RWPE2 (cell line): ENCODE measurements at regions not wholly inside any gene's neighbourhood (a gene's known extent, or its start where the extent isn't known, plus 50 kb on each side); places are given as distances from the start of the nearest gene placed in this dataset.

Source experiments
- ATAC-seq: fragments of 200-7000 bp; cut with Tn5 transposase; 3 replicates; pipeline ENCODE4 v1.9.1; 2021; ENCODE audit warnings: low read depth
- DNase-seq: peaks from one replicate; pipeline ENCODE4 v3.0.0-alpha.2; 2020; ENCODE audit warnings: low spot score
- H3K27ac ChIP-seq: fragments of 450-650 bp; 2 replicates; pipeline ENCODE4 v1.5.1; 2017; ENCODE audit warnings: mild to moderate bottlenecking; ENCODE audit not compliant: poor library complexity, severe bottlenecking
- H3K27me3 ChIP-seq: fragments of 250-450 bp; sonication (Bioruptor Pico); 2 replicates; pipeline ENCODE4 v1.5.1; 2021; ENCODE audit warnings: mild to moderate bottlenecking, moderate library complexity; ENCODE audit not compliant: insufficient read depth, poor library complexity, severe bottlenecking
- H3K36me3 ChIP-seq: fragments of 250-450 bp; sonication (Bioruptor Pico); 2 replicates; pipeline ENCODE4 v1.5.1; 2020; ENCODE audit warnings: low read depth, mild to moderate bottlenecking, moderate library complexity
- H3K4me1 ChIP-seq: fragments of 250-450 bp; sonication (Bioruptor Pico); 2 replicates; pipeline ENCODE4 v1.5.1; 2021; ENCODE audit warnings: mild to moderate bottlenecking, moderate library complexity; ENCODE audit not compliant: insufficient read depth, poor library complexity, severe bottlenecking
- H3K4me3 ChIP-seq: fragments of 250-450 bp; sonication (Bioruptor Pico); 2 replicates; pipeline ENCODE4 v1.5.1; 2021; ENCODE audit warnings: mild to moderate bottlenecking, moderate library complexity; ENCODE audit not compliant: severe bottlenecking
- H3K9me3 ChIP-seq: fragments of 250-450 bp; sonication (Bioruptor Pico); 2 replicates; pipeline ENCODE4 v1.5.1; 2021; ENCODE audit warnings: mild to moderate bottlenecking, moderate library complexity; ENCODE audit not compliant: severe bottlenecking
- TF ChIP-seq, protein P1 (sequence below): fragments of 450-650 bp; IDR thresholded peaks from one replicate; pipeline ENCODE4 v1.5.1; 2017; ENCODE audit warnings: mild to moderate bottlenecking, moderate library complexity; ENCODE audit not compliant: poor library complexity, severe bottlenecking

DNA sequence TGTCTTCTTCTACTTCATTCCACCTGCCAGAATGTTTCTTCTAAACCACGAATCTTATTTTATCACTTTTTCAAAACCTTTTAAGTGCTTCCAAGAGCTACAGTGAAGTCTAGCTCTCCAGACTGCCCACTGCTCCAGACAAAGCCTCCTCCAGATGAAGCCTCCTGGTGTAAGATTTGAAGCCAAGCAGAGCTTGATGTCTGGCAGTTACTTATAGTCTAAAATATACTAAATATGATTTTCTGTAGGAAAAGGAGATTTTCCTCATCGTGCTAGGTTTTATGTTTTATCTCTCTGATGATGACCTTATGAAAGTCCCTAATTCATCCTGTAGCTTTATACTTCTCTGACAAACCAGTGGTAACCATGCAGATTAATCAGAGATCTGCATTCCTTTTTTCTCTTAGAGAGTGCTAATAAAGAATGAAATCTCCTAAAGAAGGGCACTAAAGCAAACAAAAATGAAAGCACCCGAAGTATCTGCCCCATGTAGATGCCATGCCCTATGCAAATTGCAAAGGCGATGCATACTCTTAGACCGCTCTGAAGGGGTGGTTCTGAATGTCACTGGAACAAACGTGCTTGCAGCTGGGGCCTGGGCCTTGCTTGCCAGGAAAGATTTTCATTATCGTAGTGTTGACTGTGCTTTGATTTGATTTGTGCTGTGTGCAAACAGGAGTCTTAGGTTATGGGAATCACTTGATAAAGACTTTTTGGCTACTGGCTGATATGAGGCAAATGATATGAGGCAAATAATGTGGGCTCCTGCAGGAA, 314.2 kb downstream of the PID1 start:
- DNase-seq, result no peak
- H3K9me3 ChIP-seq, result no peaks in the 10 kb centered on the region
- TF ChIP-seq, protein P1, sequence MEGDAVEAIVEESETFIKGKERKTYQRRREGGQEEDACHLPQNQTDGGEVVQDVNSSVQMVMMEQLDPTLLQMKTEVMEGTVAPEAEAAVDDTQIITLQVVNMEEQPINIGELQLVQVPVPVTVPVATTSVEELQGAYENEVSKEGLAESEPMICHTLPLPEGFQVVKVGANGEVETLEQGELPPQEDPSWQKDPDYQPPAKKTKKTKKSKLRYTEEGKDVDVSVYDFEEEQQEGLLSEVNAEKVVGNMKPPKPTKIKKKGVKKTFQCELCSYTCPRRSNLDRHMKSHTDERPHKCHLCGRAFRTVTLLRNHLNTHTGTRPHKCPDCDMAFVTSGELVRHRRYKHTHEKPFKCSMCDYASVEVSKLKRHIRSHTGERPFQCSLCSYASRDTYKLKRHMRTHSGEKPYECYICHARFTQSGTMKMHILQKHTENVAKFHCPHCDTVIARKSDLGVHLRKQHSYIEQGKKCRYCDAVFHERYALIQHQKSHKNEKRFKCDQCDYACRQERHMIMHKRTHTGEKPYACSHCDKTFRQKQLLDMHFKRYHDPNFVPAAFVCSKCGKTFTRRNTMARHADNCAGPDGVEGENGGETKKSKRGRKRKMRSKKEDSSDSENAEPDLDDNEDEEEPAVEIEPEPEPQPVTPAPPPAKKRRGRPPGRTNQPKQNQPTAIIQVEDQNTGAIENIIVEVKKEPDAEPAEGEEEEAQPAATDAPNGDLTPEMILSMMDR, result no peak
- no peaks in the 10 kb centered on the region for H3K4me1 ChIP-seq
- ATAC-seq, result no peak
- peaks cover 4% of the 10 kb centered on the region for H3K27me3 ChIP-seq
- H3K27ac ChIP-seq, result no peak overlapping the region
- H3K4me3 ChIP-seq, result no peak overlapping the region
- no peaks in the 10 kb centered on the region for H3K36me3 ChIP-seq

DNA sequence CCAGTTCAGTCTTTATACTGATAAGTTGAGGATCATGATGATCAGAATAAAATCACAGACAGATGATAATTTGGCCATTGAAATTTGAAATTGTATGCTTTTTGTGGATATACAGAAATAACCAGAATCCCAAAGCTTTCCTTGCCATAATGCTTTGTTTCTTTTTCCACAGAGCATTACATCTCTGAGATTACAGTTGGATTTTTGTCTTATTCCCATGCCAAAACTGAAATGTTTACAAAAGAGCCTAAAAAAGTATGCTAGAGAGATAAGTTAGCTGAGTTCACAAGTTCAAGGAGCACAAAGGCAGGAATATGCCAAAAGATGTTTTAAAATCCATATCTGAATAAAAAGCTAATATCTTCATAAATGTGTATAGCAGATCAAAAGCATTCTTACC, 321.3 kb downstream of the PID1 start:
- no peaks in the 10 kb centered on the region for H3K4me1 ChIP-seq
- DNase-seq, result no peak
- ATAC-seq, result no peak
- H3K27me3 ChIP-seq, result peaks cover 4% of the 10 kb centered on the region
- H3K9me3 ChIP-seq, result no peaks in the 10 kb centered on the region
- no peak overlapping the region for H3K27ac ChIP-seq
- no peak overlapping the region for H3K4me3 ChIP-seq
- no peaks in the 10 kb centered on the region for H3K36me3 ChIP-seq
- TF ChIP-seq, protein P1, result no peak

DNA sequence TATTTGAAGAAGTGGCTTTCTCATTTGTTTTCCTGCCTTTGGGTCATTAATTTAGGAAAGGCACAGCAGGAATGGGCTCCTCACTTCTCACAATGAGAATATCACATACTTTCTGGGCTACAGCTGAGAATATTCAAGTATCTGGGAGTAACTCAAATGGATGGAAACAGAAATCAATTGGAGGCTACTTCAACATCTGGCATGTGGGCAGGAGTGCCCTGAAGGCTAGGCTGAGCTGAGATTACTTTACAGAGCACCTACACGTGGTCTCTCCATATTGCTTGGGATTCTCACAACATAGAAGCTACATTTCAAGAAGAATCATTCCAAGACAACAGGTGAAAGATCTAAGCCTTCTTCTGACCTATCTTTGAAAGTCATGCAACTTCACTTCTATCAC, 325.4 kb downstream of the PID1 start:
- Histone ChIP-seq H3K36me3 (no peaks in the 10 kb centered on the region), H3K4me3 (no peak overlapping the region), H3K9me3 (no peaks in the 10 kb centered on the region), H3K4me1 (no peaks in the 10 kb centered on the region), H3K27me3 (no peaks in the 10 kb centered on the region), H3K27ac (no peak overlapping the region)
- TF ChIP-seq, protein P1, result no peak
- DNase-seq (no peak), ATAC-seq (no peak)

DNA sequence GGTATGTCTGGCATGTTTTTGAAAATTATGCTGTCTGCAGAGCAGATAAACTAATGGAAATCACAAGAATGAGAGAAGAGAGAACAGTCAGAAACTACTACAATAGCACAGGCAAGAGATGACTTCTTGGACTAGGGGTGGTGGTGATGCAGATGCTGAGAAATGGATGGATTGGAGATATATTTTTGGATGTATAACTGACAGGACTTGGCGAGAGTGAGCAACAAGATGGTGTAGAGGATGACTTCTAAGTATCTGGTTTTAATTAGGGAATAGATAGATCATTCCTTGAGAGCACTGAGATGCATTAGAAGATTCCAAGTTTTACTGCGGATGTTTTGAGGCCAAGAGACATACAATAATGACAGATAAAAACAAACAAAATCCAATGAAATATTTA, 328.2 kb downstream of the PID1 start:
- ATAC-seq (no peak), DNase-seq (no peak)
- Histone ChIP-seq H3K9me3 (no peaks in the 10 kb centered on the region), H3K36me3 (no peaks in the 10 kb centered on the region), H3K27ac (no peak overlapping the region), H3K4me3 (no peak overlapping the region), H3K4me1 (no peaks in the 10 kb centered on the region), H3K27me3 (no peaks in the 10 kb centered on the region)
- TF ChIP-seq, protein P1, result no peak

DNA sequence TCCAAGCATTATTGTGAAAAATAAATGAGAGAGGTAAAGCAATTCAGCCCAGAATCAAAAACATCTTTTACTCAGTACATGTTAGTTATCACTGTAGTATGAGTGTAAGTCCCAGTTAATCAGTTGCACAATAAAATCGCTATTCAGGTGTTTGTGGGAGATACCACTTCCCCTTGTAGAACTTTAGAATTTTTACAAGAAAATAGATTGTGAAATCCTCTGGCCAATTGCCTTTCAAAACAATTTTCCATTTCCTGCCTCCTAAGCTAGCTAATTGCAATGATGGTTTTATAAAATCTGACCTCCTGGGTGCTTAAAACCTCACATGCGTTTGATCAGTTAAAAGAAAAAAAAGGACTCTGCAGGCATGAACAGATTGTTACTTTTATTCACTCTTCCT, 332.5 kb downstream of the PID1 start:
- peak; percentile 48; the same call in 1 of the 3 replicates for ATAC-seq
- Histone ChIP-seq H3K4me3 (no peak overlapping the region), H3K36me3 (no peaks in the 10 kb centered on the region), H3K4me1 (no peaks in the 10 kb centered on the region), H3K9me3 (peaks cover 1% of the 10 kb centered on the region), H3K27me3 (no peaks in the 10 kb centered on the region), H3K27ac (no peak overlapping the region)
- DNase-seq, result no peak
- TF ChIP-seq, protein P1, result no peak
